GM12864 (cell line): ENCODE measurements at regions not wholly inside any gene's neighbourhood (a gene's known extent, or its start where the extent isn't known, plus 50 kb on each side); places are given as distances from the start of the nearest gene placed in this dataset.

Experiments used
- DNase-seq: peaks from one replicate; pipeline ENCODE4 v3.0.0-alpha.2; 2011; ENCODE audit warnings: low read depth
- H3K4me3 ChIP-seq: 2 replicates; pipeline ENCODE4 v1.5.1; 2011; ENCODE audit warnings: mild to moderate bottlenecking, low read depth, low read length, control low read depth
- TF ChIP-seq, protein P1 (sequence below): IDR thresholded peaks from 2 replicates; pipeline ENCODE4 v1.5.1; 2011; ENCODE audit warnings: low read depth, mild to moderate bottlenecking, moderate library complexity, low read length, control low read depth, inconsistent platforms; ENCODE audit errors: missing control alignments

DNA sequence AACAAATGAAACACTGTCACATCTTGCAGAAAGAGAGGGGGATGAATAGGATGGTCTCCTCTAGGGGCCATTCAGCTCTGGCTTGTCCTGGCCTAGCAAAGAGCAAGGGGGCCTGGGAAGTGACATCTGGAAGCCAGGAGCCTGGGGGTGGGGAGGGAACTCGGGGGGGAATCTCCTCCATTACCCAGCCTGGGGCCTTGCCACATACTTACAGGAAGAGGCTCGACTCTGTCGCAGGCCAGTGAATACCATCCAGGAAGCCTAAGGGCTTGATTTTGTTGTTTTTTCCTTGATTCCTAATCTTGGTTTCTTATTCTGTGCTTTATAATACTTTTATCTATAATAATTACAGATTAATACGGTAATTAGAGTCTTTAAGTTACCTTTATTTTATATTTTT, 797.5 kb upstream of the ID2 start:
- DNase-seq, result no peak
- H3K4me3 ChIP-seq, result no peak overlapping the region
- TF ChIP-seq, protein P1, sequence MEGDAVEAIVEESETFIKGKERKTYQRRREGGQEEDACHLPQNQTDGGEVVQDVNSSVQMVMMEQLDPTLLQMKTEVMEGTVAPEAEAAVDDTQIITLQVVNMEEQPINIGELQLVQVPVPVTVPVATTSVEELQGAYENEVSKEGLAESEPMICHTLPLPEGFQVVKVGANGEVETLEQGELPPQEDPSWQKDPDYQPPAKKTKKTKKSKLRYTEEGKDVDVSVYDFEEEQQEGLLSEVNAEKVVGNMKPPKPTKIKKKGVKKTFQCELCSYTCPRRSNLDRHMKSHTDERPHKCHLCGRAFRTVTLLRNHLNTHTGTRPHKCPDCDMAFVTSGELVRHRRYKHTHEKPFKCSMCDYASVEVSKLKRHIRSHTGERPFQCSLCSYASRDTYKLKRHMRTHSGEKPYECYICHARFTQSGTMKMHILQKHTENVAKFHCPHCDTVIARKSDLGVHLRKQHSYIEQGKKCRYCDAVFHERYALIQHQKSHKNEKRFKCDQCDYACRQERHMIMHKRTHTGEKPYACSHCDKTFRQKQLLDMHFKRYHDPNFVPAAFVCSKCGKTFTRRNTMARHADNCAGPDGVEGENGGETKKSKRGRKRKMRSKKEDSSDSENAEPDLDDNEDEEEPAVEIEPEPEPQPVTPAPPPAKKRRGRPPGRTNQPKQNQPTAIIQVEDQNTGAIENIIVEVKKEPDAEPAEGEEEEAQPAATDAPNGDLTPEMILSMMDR, result no peak

DNA sequence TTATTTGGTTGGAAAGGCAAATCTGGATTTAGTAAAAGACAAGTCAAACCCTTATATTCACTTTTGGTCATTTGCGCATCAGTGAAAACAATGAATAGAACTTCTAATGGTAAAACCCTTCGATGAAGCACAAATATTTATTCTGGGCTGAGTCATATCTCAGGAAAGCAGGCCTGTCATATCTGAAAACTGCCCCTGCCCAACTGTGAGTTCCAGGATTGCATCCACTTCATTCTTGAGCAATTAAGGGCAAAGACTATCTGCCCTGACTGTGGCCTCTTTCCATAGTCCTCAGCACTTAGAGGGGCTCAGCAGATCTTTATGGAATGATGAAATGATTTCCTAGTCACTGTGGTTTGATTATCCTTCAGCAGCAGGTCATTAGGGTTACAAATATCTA, 795.2 kb upstream of the ID2 start:
- no peak for DNase-seq
- TF ChIP-seq, protein P1, result no peak
- no peak overlapping the region for H3K4me3 ChIP-seq

DNA sequence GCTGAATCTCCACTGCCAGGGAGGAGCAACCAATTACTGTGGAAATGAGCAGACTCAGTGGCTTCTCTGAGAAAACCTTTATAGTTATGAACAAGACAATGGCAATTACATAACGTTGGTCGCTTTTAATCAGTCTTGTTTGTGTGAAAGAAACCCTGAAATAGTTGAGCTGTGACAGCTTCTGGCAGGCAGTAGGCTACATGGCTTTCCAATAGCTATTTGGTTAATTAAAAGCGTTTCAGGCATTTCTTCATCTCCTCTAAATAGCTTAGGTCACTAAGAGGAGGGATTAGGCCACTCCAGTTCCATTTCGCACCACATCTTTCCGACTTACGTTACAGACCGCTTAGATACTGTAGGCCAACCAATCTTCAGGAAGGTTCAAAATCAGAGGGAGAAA, 794.4 kb upstream of the ID2 start:
- TF ChIP-seq, protein P1, result no peak
- no peak overlapping the region for H3K4me3 ChIP-seq

DNA sequence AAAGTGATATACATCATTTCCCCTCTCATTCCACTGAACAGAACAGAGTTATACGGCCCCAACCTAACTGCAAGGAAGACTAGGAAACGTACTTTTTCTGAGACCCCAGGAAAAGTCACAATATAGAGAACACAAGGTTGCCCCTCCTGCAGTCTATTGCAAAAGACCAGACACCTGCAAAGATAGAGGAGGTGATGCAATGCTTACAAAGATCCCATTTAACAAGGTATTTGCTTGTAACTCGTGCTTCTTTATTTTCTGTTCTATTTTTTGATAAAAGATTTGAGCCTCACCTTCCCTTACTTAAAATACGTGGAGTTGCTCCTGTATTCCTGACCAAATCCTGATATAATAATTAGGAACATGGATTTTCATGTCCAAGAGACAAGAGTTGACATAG, 793.0 kb upstream of the ID2 start:
- TF ChIP-seq, protein P1, result no peak
- no peak overlapping the region for H3K4me3 ChIP-seq
- no peak for DNase-seq

More for the DNA sequence above, 794.4 kb upstream of the ID2 start:
- no peak for DNase-seq

DNA sequence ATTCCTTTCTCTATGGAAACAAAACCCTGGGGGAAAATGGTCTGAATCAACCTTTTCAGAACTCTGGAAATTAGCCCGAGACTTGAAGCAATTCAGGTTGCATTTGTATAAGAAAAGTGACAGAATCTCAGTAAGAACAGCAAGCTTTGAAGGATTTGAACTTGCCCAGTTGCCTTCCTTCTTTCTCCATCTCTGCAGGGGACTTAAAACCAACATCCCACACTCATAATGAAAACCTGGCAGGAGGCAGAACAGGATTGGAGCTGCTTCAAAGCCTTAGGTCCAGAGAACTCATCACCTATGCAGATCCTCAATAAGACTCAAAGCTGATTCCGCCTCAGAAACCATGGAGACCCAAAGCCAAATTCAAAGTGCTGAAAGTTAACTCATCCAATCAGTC, 790.5 kb upstream of the ID2 start:
- no peak overlapping the region for H3K4me3 ChIP-seq
- DNase-seq, result no peak

DNA sequence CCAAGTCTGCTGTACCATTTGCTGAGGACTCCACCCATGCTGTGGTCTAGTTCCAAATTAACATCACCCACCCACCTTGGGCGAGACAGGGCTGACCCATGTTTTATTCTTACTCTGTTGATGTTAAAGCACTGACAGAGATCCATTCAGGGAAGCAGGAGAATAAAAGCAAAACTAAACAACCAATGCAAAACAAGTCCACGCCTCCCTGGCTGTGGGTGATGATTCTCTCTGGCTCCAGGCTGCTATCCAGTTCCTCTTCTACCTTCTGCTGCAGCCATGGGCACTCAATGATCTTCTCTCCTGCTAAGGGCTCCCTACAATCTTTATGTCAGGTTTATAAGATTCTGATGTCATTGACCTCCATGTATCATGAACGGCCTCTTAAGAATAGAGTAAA, 786.6 kb upstream of the ID2 start:
- no peak overlapping the region for H3K4me3 ChIP-seq
- TF ChIP-seq, protein P1, result no peak
- DNase-seq, result no peak

More for the DNA sequence above, 790.5 kb upstream of the ID2 start:
- TF ChIP-seq, protein P1, result no peak

DNA sequence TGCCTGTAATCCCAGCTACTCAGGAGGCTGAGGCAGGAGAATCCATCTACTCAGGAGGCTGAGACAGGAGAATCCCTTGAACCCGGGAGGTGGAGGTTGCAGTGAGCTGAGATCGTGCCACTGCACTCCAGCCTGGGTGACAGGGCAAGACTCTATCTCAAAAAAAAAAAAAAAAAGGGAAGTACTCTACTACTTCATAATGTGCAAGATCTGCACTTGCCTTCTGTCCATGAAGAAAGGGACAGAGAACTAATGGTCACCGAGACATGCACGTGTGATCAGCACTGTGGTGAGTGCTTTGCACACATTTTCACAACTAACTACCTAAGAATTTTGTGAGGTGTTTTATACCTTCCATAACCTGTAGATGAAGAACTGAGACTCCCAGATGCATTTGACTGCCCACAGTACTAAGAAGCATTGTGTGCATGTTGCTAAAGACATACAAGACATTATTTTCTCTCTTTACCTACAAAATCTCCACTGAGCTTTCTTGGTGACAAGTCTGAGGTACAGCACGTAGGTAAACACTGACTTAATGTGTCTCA, 784.8 kb upstream of the ID2 start:
- H3K4me3 ChIP-seq, result no peak overlapping the region
- TF ChIP-seq, protein P1, result no peak
- DNase-seq, result no peak
